ENCODE measurements at regions not wholly inside any gene's neighbourhood (a gene's known extent, or its start where the extent isn't known, plus 50 kb on each side); places are given as distances from the start of the nearest gene placed in this dataset.

DNA sequence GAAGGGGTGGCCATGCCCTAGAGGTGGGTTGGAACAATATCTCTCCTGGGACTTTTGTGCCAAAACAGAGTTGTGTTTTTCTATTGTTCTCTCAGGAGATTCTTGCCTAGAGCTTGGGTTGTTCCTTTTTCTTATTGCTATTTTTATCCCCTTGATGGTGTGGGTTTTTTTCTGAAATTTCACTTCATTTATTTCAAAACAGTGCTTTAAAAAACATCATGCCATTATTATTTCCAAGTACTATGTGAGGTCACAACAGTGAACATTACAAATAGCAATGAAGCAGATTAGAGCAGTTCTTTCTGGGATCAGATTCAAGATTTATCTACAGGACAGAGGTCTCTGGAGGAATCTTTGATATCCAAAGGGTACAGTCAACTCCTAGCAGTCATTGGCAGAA lies 76.6 kb downstream of the ACTBL2 start:
- H3K9me3 ChIP-seq (replicated peaks in 1 of 2; ENCODE audit: control insufficient read depth in 1 of 2, insufficient read depth in 1 of 2, low read length in 2 of 2), result no peaks in the 10 kb centered on the region
- H2AFZ ChIP-seq (ENCODE audit: insufficient read depth, low read depth, low read length, poor library complexity, severe bottlenecking), result peak overlapping the region; percentile 1
- no peak overlapping the region for H3K4me3 Mint-ChIP-seq
- no peak overlapping the region for H3K4me2 ChIP-seq (replicated peaks; ENCODE audit: extremely low read depth, low read length, poor library complexity, severe bottlenecking)
- H3K4me1 ChIP-seq (ENCODE audit: control insufficient read depth in 1 of 2, insufficient read depth in 2 of 2, low read length in 2 of 2), result peaks cover 5 to 11% of the 10 kb centered on the region in 2 donors
- intact Hi-C loops (cut with micrococcal nuclease), result no loop called here
- no peaks in the 10 kb centered on the region for H3K79me2 ChIP-seq (ENCODE audit: insufficient read depth, low read length)
- TF ChIP-seq, protein P1, sequence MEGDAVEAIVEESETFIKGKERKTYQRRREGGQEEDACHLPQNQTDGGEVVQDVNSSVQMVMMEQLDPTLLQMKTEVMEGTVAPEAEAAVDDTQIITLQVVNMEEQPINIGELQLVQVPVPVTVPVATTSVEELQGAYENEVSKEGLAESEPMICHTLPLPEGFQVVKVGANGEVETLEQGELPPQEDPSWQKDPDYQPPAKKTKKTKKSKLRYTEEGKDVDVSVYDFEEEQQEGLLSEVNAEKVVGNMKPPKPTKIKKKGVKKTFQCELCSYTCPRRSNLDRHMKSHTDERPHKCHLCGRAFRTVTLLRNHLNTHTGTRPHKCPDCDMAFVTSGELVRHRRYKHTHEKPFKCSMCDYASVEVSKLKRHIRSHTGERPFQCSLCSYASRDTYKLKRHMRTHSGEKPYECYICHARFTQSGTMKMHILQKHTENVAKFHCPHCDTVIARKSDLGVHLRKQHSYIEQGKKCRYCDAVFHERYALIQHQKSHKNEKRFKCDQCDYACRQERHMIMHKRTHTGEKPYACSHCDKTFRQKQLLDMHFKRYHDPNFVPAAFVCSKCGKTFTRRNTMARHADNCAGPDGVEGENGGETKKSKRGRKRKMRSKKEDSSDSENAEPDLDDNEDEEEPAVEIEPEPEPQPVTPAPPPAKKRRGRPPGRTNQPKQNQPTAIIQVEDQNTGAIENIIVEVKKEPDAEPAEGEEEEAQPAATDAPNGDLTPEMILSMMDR (IDR thresholded peaks at IDR 0.05), result no peak
- no peak for DNase-seq
- no peaks in the 10 kb centered on the region for H3K27me3 ChIP-seq (ENCODE audit: control insufficient read depth in 2 of 2, insufficient read depth in 2 of 2, low read length in 2 of 2)
- H3K36me3 Mint-ChIP-seq, result no peaks in the 10 kb centered on the region
- no peak overlapping the region for H3K9ac ChIP-seq (ENCODE audit: insufficient read depth, low read length, poor library complexity, severe bottlenecking)
- no peak overlapping the region for H3K27ac Mint-ChIP-seq
- H4K20me1 ChIP-seq (ENCODE audit: insufficient read depth, low read length), result no peaks in the 10 kb centered on the region
- no peaks in the 10 kb centered on the region for H3K36me3 ChIP-seq (replicated peaks in 1 of 2; ENCODE audit: control insufficient read depth in 1 of 2, insufficient read depth in 2 of 2, low read length in 2 of 2)
- peaks cover 0 to 7% (median 0%) of the 10 kb centered on the region in 7 donors for H3K9me3 Mint-ChIP-seq
- H3K27me3 Mint-ChIP-seq (ENCODE audit: low read depth in 3 of 3), result no peaks in the 10 kb centered on the region
- H3K4me1 Mint-ChIP-seq, result peaks cover 5% of the 10 kb centered on the region
- no peak overlapping the region for H3K27ac ChIP-seq (ENCODE audit: low read depth in 1 of 2, low read length in 2 of 2)
- no peak overlapping the region for H3K4me3 ChIP-seq (replicated peaks in 1 of 3; ENCODE audit: low read depth in 2 of 3, low read length in 3 of 3)

DNA sequence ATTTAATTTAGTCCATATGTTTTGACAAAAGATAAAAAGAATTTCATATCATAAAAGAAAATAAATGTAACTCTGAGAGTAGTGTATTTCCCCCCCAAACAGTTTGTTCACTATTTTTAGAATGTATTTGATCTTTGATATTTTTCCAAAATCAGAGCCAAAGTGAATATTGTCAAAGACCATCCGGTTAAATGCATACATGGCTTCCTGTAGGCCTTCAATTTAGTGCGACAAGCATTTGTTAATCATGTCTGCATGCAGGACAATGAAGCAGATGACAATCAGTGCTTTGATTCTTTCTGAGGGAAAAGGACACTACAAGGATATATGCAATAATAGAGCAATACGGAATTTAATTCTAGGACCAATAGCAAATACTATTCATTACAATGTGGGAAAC lies 79.8 kb downstream of the ACTBL2 start:
- Histone ChIP-seq H3K27me3 (ENCODE audit: control insufficient read depth in 2 of 2, insufficient read depth in 2 of 2, low read length in 2 of 2) (no peaks in the 10 kb centered on the region), H3K9me3 (replicated peaks in 1 of 2; ENCODE audit: control insufficient read depth in 1 of 2, insufficient read depth in 1 of 2, low read length in 2 of 2) (no peaks in the 10 kb centered on the region), H3K36me3 (replicated peaks in 1 of 2; ENCODE audit: control insufficient read depth in 1 of 2, insufficient read depth in 2 of 2, low read length in 2 of 2) (no peaks in the 10 kb centered on the region), H2AFZ (ENCODE audit: insufficient read depth, low read depth, low read length, poor library complexity, severe bottlenecking) (no peak overlapping the region), H3K27ac (ENCODE audit: low read depth in 1 of 2, low read length in 2 of 2) (no peak overlapping the region), H4K20me1 (ENCODE audit: insufficient read depth, low read length) (no peaks in the 10 kb centered on the region), H3K79me2 (ENCODE audit: insufficient read depth, low read length) (no peaks in the 10 kb centered on the region), H3K4me3 (replicated peaks in 1 of 3; ENCODE audit: low read depth in 2 of 3, low read length in 3 of 3) (no peak overlapping the region), H3K9ac (ENCODE audit: insufficient read depth, low read length, poor library complexity, severe bottlenecking) (no peak overlapping the region), H3K4me2 (replicated peaks; ENCODE audit: extremely low read depth, low read length, poor library complexity, severe bottlenecking) (no peak overlapping the region), H3K4me1 (ENCODE audit: control insufficient read depth in 1 of 2, insufficient read depth in 2 of 2, low read length in 2 of 2) (peaks cover 5 to 11% of the 10 kb centered on the region in 2 donors)
- no peak overlapping the region for H3K4me3 Mint-ChIP-seq
- H3K27me3 Mint-ChIP-seq (ENCODE audit: low read depth in 3 of 3), result no peaks in the 10 kb centered on the region
- no peak overlapping the region for H3K27ac Mint-ChIP-seq
- no peak for DNase-seq
- 100% methylated on average over 2 of the region's 3 CpGs for WGBS (ENCODE audit: insufficient coverage)
- peaks cover 0 to 7% (median 0%) of the 10 kb centered on the region in 7 donors for H3K9me3 Mint-ChIP-seq
- H3K36me3 Mint-ChIP-seq, result no peaks in the 10 kb centered on the region
- peaks cover under 1% of the 10 kb centered on the region for H3K4me1 Mint-ChIP-seq
- intact Hi-C loops (cut with micrococcal nuclease), result no loop called here
- TF ChIP-seq, protein P1 (IDR thresholded peaks at IDR 0.05), result no peak
